Natural killer cell (primary cell): ENCODE measurements at regions not wholly inside any gene's neighbourhood (a gene's known extent, or its start where the extent isn't known, plus 50 kb on each side); places are given as distances from the start of the nearest gene placed in this dataset.

Source experiments
- ATAC-seq, 3 donors: fragments of 150-1000 bp in 2 of 3; fragments of 200-7000 bp in 1 of 3; cut with Tn5 transposase; 1 replicate in 1 of 3; 2 replicates in 2 of 3; pipeline ENCODE4 v1.10.0; 2021; ENCODE audit warnings: mild to moderate bottlenecking in 2 of 3, moderate library complexity in 2 of 3
- DNase-seq, 2 donors: peaks; one replicate each; pipeline versions ENCODE4 v3.0.0 to v3.0.0-alpha.2; 2013 to 2021; ENCODE audit warnings: mixed read lengths in 1 of 2
- H3K27ac ChIP-seq: one replicate; pipeline ENCODE4 v1.5.1; 2013; ENCODE audit warnings: mild to moderate bottlenecking, low read length
- H3K27me3 ChIP-seq: one replicate; pipeline ENCODE4 v1.6.1; 2013; ENCODE audit warnings: low read length; ENCODE audit not compliant: control insufficient read depth, insufficient read depth
- H3K36me3 ChIP-seq: one replicate; pipeline ENCODE4 v1.6.1; 2013; ENCODE audit warnings: low read length; ENCODE audit not compliant: control insufficient read depth, insufficient read depth
- H3K4me1 ChIP-seq: one replicate; pipeline ENCODE4 v1.6.1; 2013; ENCODE audit warnings: low read length; ENCODE audit not compliant: control insufficient read depth, insufficient read depth
- H3K4me3 ChIP-seq: one replicate; pipeline ENCODE4 v1.5.1; 2013; ENCODE audit warnings: low read length
- H3K9me3 ChIP-seq: one replicate; pipeline ENCODE4 v1.6.1; 2013; ENCODE audit warnings: low read length; ENCODE audit not compliant: control insufficient read depth, insufficient read depth
- H3K27ac Mint-ChIP-seq, 2 donors: one replicate each; pipeline ENCODE4 v1.8.0; 2022; ENCODE audit warnings: mild to moderate bottlenecking in 2 of 2, mixed read lengths in 2 of 2, moderate library complexity in 1 of 2
- H3K27me3 Mint-ChIP-seq, 2 donors: one replicate each; pipeline ENCODE4 v1.8.0; 2022; ENCODE audit warnings: low read depth in 2 of 2, mixed read lengths in 2 of 2
- H3K36me3 Mint-ChIP-seq: one replicate; pipeline ENCODE4 v1.8.0; 2022; ENCODE audit warnings: mixed read lengths
- H3K4me1 Mint-ChIP-seq, 2 donors: one replicate each; pipeline ENCODE4 v1.8.0; 2022; ENCODE audit warnings: mixed read lengths in 2 of 2
- H3K4me3 Mint-ChIP-seq: one replicate; pipeline ENCODE4 v1.8.0; 2022; ENCODE audit warnings: mild to moderate bottlenecking, moderate library complexity, mixed read lengths
- H3K9me3 Mint-ChIP-seq, 2 donors: one replicate each; pipeline ENCODE4 v1.8.0; 2022; ENCODE audit warnings: mixed read lengths in 2 of 2
- WGBS: methylation state at CpG from one replicate; pipeline ENCODE4 v1.1.7; 2013; ENCODE audit warnings: missing lambda C conversion rate; ENCODE audit not compliant: insufficient coverage; 5-methylcytosine and 5-hydroxymethylcytosine counted together
- intact Hi-C: fragments of 100-400 bp; cut with micrococcal nuclease; formaldehyde crosslinking; loops from one replicate; pipeline ENCODE4 v1.14.2; 2022
- TF ChIP-seq, protein P1 (sequence below): fragments of 200-600 bp; IDR thresholded peaks from one replicate; pipeline ENCODE4 v1.8.0; 2022; ENCODE audit warnings: antibody characterized with exemption

GRCh38 chr17:36742267-36743000, 141.1 kb downstream of the MRM1 start:
- H3K9me3 Mint-ChIP-seq = peaks cover 0 to 2% of the 10 kb centered on the region in 2 donors
- DNase-seq (no peak), ATAC-seq (no peak)
- no peaks in the 10 kb centered on the region for H3K9me3 ChIP-seq
- H3K36me3 Mint-ChIP-seq = no peaks in the 10 kb centered on the region
- no peaks in the 10 kb centered on the region for H3K27me3 Mint-ChIP-seq
- H3K36me3 ChIP-seq = no peaks in the 10 kb centered on the region
- no peaks in the 10 kb centered on the region for H3K4me1 ChIP-seq
- H3K27ac ChIP-seq = no peak overlapping the region
- intact Hi-C loops = no loop called here
- H3K4me3 Mint-ChIP-seq = no peak overlapping the region
- no peak overlapping the region for H3K4me3 ChIP-seq
- H3K27me3 ChIP-seq = no peaks in the 10 kb centered on the region
- WGBS = 80% methylated on average over 17 of the region's 18 CpGs
- H3K4me1 Mint-ChIP-seq = peaks cover 0 to 4% of the 10 kb centered on the region in 2 donors
- H3K27ac Mint-ChIP-seq = no peak overlapping the region
- TF ChIP-seq, protein P1, sequence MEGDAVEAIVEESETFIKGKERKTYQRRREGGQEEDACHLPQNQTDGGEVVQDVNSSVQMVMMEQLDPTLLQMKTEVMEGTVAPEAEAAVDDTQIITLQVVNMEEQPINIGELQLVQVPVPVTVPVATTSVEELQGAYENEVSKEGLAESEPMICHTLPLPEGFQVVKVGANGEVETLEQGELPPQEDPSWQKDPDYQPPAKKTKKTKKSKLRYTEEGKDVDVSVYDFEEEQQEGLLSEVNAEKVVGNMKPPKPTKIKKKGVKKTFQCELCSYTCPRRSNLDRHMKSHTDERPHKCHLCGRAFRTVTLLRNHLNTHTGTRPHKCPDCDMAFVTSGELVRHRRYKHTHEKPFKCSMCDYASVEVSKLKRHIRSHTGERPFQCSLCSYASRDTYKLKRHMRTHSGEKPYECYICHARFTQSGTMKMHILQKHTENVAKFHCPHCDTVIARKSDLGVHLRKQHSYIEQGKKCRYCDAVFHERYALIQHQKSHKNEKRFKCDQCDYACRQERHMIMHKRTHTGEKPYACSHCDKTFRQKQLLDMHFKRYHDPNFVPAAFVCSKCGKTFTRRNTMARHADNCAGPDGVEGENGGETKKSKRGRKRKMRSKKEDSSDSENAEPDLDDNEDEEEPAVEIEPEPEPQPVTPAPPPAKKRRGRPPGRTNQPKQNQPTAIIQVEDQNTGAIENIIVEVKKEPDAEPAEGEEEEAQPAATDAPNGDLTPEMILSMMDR = no peak

DNA sequence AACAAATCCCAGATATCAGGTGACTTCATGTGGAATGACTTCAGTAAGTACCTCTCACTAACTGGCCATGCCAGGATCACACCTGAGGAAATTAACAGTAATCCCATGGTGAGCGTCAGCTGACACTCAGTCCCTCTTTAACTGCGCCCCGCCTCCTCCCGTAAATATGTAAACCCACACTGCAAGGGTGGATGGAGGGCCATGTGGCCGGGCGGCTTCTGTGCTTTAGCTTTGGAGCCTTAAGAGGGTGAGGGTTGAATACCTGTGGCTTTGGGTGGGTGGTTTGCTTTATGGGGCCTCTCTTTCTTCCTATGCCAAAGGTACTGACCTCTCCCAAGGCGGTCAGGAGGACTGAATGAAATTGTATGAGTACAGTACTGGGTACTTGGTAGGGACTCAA, 141.7 kb downstream of the MRM1 start:
- H3K9me3 ChIP-seq = no peaks in the 10 kb centered on the region
- DNase-seq (no peak), ATAC-seq (no peak)
- H3K4me3 Mint-ChIP-seq = no peak overlapping the region
- H3K27ac Mint-ChIP-seq = no peak overlapping the region
- intact Hi-C loops = no loop called here
- TF ChIP-seq, protein P1 = no peak
- no peaks in the 10 kb centered on the region for H3K27me3 Mint-ChIP-seq
- no peaks in the 10 kb centered on the region for H3K36me3 Mint-ChIP-seq
- 95% methylated on average over 7 of the region's 7 CpGs for WGBS
- no peaks in the 10 kb centered on the region for H3K36me3 ChIP-seq
- H3K27me3 ChIP-seq = no peaks in the 10 kb centered on the region
- H3K27ac ChIP-seq = no peak overlapping the region
- no peak overlapping the region for H3K4me3 ChIP-seq
- no peaks in the 10 kb centered on the region for H3K4me1 ChIP-seq
- H3K4me1 Mint-ChIP-seq = peaks cover 0 to 4% of the 10 kb centered on the region in 2 donors
- peaks cover 0 to 2% of the 10 kb centered on the region in 2 donors for H3K9me3 Mint-ChIP-seq

- H3K4me1 Mint-ChIP-seq = peaks cover 0 to 4% of the 10 kb centered on the region in 2 donors
- H3K4me1 ChIP-seq = no peaks in the 10 kb centered on the region
- H3K36me3 ChIP-seq = no peaks in the 10 kb centered on the region
- H3K27me3 Mint-ChIP-seq = peaks cover 0 to 5% of the 10 kb centered on the region in 2 donors
- H3K27me3 ChIP-seq = no peaks in the 10 kb centered on the region
- DNase-seq = no peak
- H3K4me3 ChIP-seq = no peak overlapping the region
- TF ChIP-seq, protein P1 = no peak
- no peak overlapping the region for H3K27ac Mint-ChIP-seq
- H3K9me3 ChIP-seq = no peaks in the 10 kb centered on the region
- no peak overlapping the region for H3K27ac ChIP-seq
- intact Hi-C loops = no loop called here
- ATAC-seq = peak in 1 of 3 donors; percentile 15
- 91% methylated on average over 16 of the region's 18 CpGs for WGBS
- H3K4me3 Mint-ChIP-seq = no peak overlapping the region
- H3K9me3 Mint-ChIP-seq = peaks cover 0 to 2% of the 10 kb centered on the region in 2 donors
- no peaks in the 10 kb centered on the region for H3K36me3 Mint-ChIP-seq
Measured at GRCh38 chr17:36746381-36747053, 145.1 kb downstream of the MRM1 start.
